Erythroblast (primary cell): ENCODE measurements at regions not wholly inside any gene's neighbourhood (a gene's known extent, or its start where the extent isn't known, plus 50 kb on each side); places are given as distances from the start of the nearest gene placed in this dataset.

ENCODE experiments used
- DNase-seq, 2 experiments: peaks; one replicate each; lab custom pipeline; 2025; lab: John Stamatoyannopoulos, UW
- GATA1 ChIP-seq: IDR thresholded peaks from 2 replicates; pipeline ENCODE4 v1.6.1; 2011; ENCODE audit warnings: low read depth, mild to moderate bottlenecking, control low read depth, low read length, moderate library complexity
- POLR2A ChIP-seq: IDR thresholded peaks from 2 replicates; pipeline ENCODE4 v1.6.1; 2011; ENCODE audit warnings: mild to moderate bottlenecking, low read length

- no peak for DNase-seq
- no peak for TF ChIP-seq POLR2A
- TF ChIP-seq GATA1, result no peak
Measured at GRCh38 chr5:173720286-173720952, 104.0 kb upstream of the BOD1 start.

- DNase-seq, result no peak
- TF ChIP-seq POLR2A (no peak), GATA1 (no peak)
Measured at GRCh38 chr5:173720953-173721600, 104.6 kb upstream of the BOD1 start.

- DNase-seq, result no peak
- TF ChIP-seq POLR2A, result no peak
- TF ChIP-seq GATA1, result no peak
Measured at GRCh38 chr5:173721601-173722232, 105.3 kb upstream of the BOD1 start.

GRCh38 chr5:173726846-173727557, 110.6 kb upstream of the BOD1 start:
- no peak for DNase-seq
- TF ChIP-seq GATA1 (no peak), POLR2A (no peak)

GRCh38 chr5:173727839-173728778, 111.7 kb upstream of the BOD1 start:
- TF ChIP-seq POLR2A (no peak), GATA1 (no peak)
- no peak for DNase-seq

- TF ChIP-seq POLR2A (no peak), GATA1 (no peak)
Measured at GRCh38 chr5:173729079-173729765, 112.8 kb upstream of the BOD1 start.

GRCh38 chr5:173730632-173731298, 114.3 kb upstream of the BOD1 start:
- TF ChIP-seq POLR2A (no peak), GATA1 (no peak)

More at GRCh38 chr5:173729079-173729765, 112.8 kb upstream of the BOD1 start:
- no peak for DNase-seq

GRCh38 chr5:173733021-173733420, 116.6 kb upstream of the BOD1 start:
- no peak for TF ChIP-seq POLR2A
- no peak for TF ChIP-seq GATA1
- DNase-seq, result no peak

More at GRCh38 chr5:173730632-173731298, 114.3 kb upstream of the BOD1 start:
- DNase-seq, result no peak

- TF ChIP-seq GATA1, result no peak
- no peak for TF ChIP-seq POLR2A
- peak in 1 of 2 experiments; percentile 30 for DNase-seq
Measured at GRCh38 chr5:173733425-173733824, 117.0 kb upstream of the BOD1 start.

GRCh38 chr5:173733831-173734501, 117.5 kb upstream of the BOD1 start:
- no peak for DNase-seq
- TF ChIP-seq GATA1 (no peak), POLR2A (no peak)

- no peak for TF ChIP-seq GATA1
- no peak for TF ChIP-seq POLR2A
- no peak for DNase-seq
Measured at GRCh38 chr5:173734716-173735115, 118.3 kb upstream of the BOD1 start.
